Trophoblast cell (in vitro differentiated cells and primary cell): ENCODE measurements at regions not wholly inside any gene's neighbourhood (a gene's known extent, or its start where the extent isn't known, plus 50 kb on each side); places are given as distances from the start of the nearest gene placed in this dataset.

Experiments
- DNase-seq, 2 donors: peaks; one replicate each; pipeline ENCODE4 v3.0.0-alpha.2; 2016
- H2AFZ ChIP-seq: 2 replicates; pipeline ENCODE4 v1.6.1; 2013; ENCODE audit warnings: low read length, moderate library complexity, mild to moderate bottlenecking; ENCODE audit not compliant: insufficient read depth, poor library complexity
- H2AK5ac ChIP-seq: 2 replicates; pipeline ENCODE4 v1.6.1; 2013; ENCODE audit warnings: mild to moderate bottlenecking, low read length
- H2BK120ac ChIP-seq: 2 replicates; pipeline ENCODE4 v1.6.1; 2013; ENCODE audit warnings: low read length, mild to moderate bottlenecking, moderate library complexity; ENCODE audit not compliant: insufficient read depth, poor library complexity
- H2BK12ac ChIP-seq: 2 replicates; pipeline ENCODE4 v1.6.1; 2013; ENCODE audit warnings: mild to moderate bottlenecking, low read length, moderate library complexity
- H2BK5ac ChIP-seq: 2 replicates; pipeline ENCODE4 v1.6.1; 2013; ENCODE audit warnings: low read length, low read depth, moderate library complexity, mild to moderate bottlenecking; ENCODE audit not compliant: poor library complexity
- H3K14ac ChIP-seq: 2 replicates; pipeline ENCODE4 v1.6.1; 2013; ENCODE audit warnings: mild to moderate bottlenecking, low read length
- H3K18ac ChIP-seq: 2 replicates; pipeline ENCODE4 v1.6.1; 2013; ENCODE audit warnings: mild to moderate bottlenecking, low read length
- H3K23ac ChIP-seq: 2 replicates; pipeline ENCODE4 v1.6.1; 2013; ENCODE audit warnings: low read length
- H3K27ac ChIP-seq: 2 replicates; pipeline ENCODE4 v1.5.1; 2013; ENCODE audit warnings: low read depth, mild to moderate bottlenecking, inconsistent platforms, low read length, moderate library complexity
- H3K27me3 ChIP-seq: 2 replicates; pipeline ENCODE4 v1.6.1; 2013; ENCODE audit warnings: inconsistent platforms, mild to moderate bottlenecking, low read length, moderate library complexity; ENCODE audit not compliant: insufficient read depth
- H3K36me3 ChIP-seq, 2 experiments: 1 replicate in 1 of 2; 2 replicates in 1 of 2; pipeline ENCODE4 v1.6.1; 2013; ENCODE audit warnings: low read length in 2 of 2, mild to moderate bottlenecking in 2 of 2, moderate library complexity in 1 of 2; ENCODE audit not compliant: insufficient read depth in 2 of 2, control insufficient read depth in 1 of 2
- H3K4ac ChIP-seq: 2 replicates; pipeline ENCODE4 v1.6.1; 2013; ENCODE audit warnings: low read depth, mild to moderate bottlenecking, low read length, moderate library complexity
- H3K4me1 ChIP-seq, 2 experiments: 1 replicate in 1 of 2; 2 replicates in 1 of 2; pipeline ENCODE4 v1.6.1; 2013; ENCODE audit warnings: low read length in 2 of 2, mild to moderate bottlenecking in 2 of 2, moderate library complexity in 1 of 2; ENCODE audit not compliant: insufficient read depth in 2 of 2, control insufficient read depth in 1 of 2
- H3K4me2 ChIP-seq: 2 replicates; pipeline ENCODE4 v1.6.1; 2013; ENCODE audit warnings: inconsistent platforms, mild to moderate bottlenecking, low read length, moderate library complexity
- H3K4me3 ChIP-seq: 2 replicates; pipeline ENCODE4 v1.5.1; 2013; ENCODE audit warnings: mild to moderate bottlenecking, low read depth, low read length, inconsistent platforms
- H3K79me1 ChIP-seq: one replicate; pipeline ENCODE4 v1.6.1; 2013; ENCODE audit warnings: low read length
- H3K79me2 ChIP-seq: 2 replicates; pipeline ENCODE4 v1.6.1; 2013; ENCODE audit warnings: low read length, mild to moderate bottlenecking; ENCODE audit not compliant: control insufficient read depth, insufficient read depth, poor library complexity
- H3K9ac ChIP-seq: 2 replicates; pipeline ENCODE4 v1.6.1; 2013; ENCODE audit warnings: mild to moderate bottlenecking, low read length
- H3K9me3 ChIP-seq: 2 replicates; pipeline ENCODE4 v1.6.1; 2013; ENCODE audit warnings: low read depth, mild to moderate bottlenecking, control low read depth, inconsistent platforms, low read length; ENCODE audit not compliant: insufficient read depth
- H4K12ac ChIP-seq: 2 replicates; pipeline ENCODE4 v1.6.1; 2013; ENCODE audit warnings: low read depth, mild to moderate bottlenecking, low read length, moderate library complexity
- H4K8ac ChIP-seq: 2 replicates; pipeline ENCODE4 v1.6.1; 2013; ENCODE audit warnings: low read depth, mild to moderate bottlenecking, low read length, moderate library complexity
- H4K91ac ChIP-seq: one replicate; pipeline ENCODE4 v1.6.1; 2013; ENCODE audit warnings: low read depth, mild to moderate bottlenecking, low read length, moderate library complexity
- WGBS: extraction: QIAGEN DNeasy Blood & Tissue Kit; methylation state at CpG from one replicate; pipeline ENCODE4 v1.1.7; 2013; ENCODE audit warnings: missing lambda C conversion rate; ENCODE audit not compliant: insufficient read length, insufficient coverage; ENCODE audit errors: extremely low coverage; 5-methylcytosine and 5-hydroxymethylcytosine counted together

- H4K8ac ChIP-seq: no peak overlapping the region
- H3K79me2 ChIP-seq: no peaks in the 10 kb centered on the region
- no peak overlapping the region for H3K14ac ChIP-seq
- H3K18ac ChIP-seq: no peak overlapping the region
- H4K12ac ChIP-seq: no peak overlapping the region
- no peaks in the 10 kb centered on the region for H3K9me3 ChIP-seq
- no peaks in the 10 kb centered on the region for H3K27me3 ChIP-seq
- DNase-seq: no peak
- no peaks in the 10 kb centered on the region for H3K4me1 ChIP-seq
- no peaks in the 10 kb centered on the region for H3K36me3 ChIP-seq
- no peak overlapping the region for H2AK5ac ChIP-seq
- no CpG with 5 or more reads among the region's 5 CpGs for WGBS
- H2BK120ac ChIP-seq: no peak overlapping the region
- no peak overlapping the region for H3K27ac ChIP-seq
- no peak overlapping the region for H3K23ac ChIP-seq
- no peak overlapping the region for H3K4ac ChIP-seq
- no peak overlapping the region for H2BK5ac ChIP-seq
- H3K4me3 ChIP-seq: no peak overlapping the region
- no peaks in the 10 kb centered on the region for H3K79me1 ChIP-seq
- no peak overlapping the region for H4K91ac ChIP-seq
- no peak overlapping the region for H2AFZ ChIP-seq
- H3K4me2 ChIP-seq: no peak overlapping the region
- H2BK12ac ChIP-seq: no peak overlapping the region
- no peak overlapping the region for H3K9ac ChIP-seq
Measured at GRCh38 chr2:196448407-196449079, 191.0 kb upstream of the CCDC150 start.

- H3K79me2 ChIP-seq: no peaks in the 10 kb centered on the region
- H2AK5ac ChIP-seq: no peak overlapping the region
- H2BK5ac ChIP-seq: no peak overlapping the region
- H4K12ac ChIP-seq: no peak overlapping the region
- no peaks in the 10 kb centered on the region for H3K4me1 ChIP-seq
- DNase-seq: no peak
- H4K8ac ChIP-seq: no peak overlapping the region
- no peak overlapping the region for H3K23ac ChIP-seq
- no peak overlapping the region for H3K4ac ChIP-seq
- no peak overlapping the region for H3K27ac ChIP-seq
- H3K18ac ChIP-seq: no peak overlapping the region
- H3K79me1 ChIP-seq: no peaks in the 10 kb centered on the region
- H3K27me3 ChIP-seq: no peaks in the 10 kb centered on the region
- H4K91ac ChIP-seq: no peak overlapping the region
- H3K36me3 ChIP-seq: no peaks in the 10 kb centered on the region
- no peak overlapping the region for H2AFZ ChIP-seq
- no peak overlapping the region for H2BK120ac ChIP-seq
- no peak overlapping the region for H2BK12ac ChIP-seq
- no CpG with 5 or more reads among the region's 1 CpG for WGBS
- H3K9me3 ChIP-seq: no peaks in the 10 kb centered on the region
- no peak overlapping the region for H3K9ac ChIP-seq
- no peak overlapping the region for H3K14ac ChIP-seq
- H3K4me3 ChIP-seq: no peak overlapping the region
- H3K4me2 ChIP-seq: no peak overlapping the region
Measured at GRCh38 chr2:196449083-196449482, 190.4 kb upstream of the CCDC150 start.

GRCh38 chr2:196452758-196453157 is 186.8 kb upstream of the CCDC150 start:
- no peak overlapping the region for H2AK5ac ChIP-seq
- H3K4ac ChIP-seq: no peak overlapping the region
- H2BK12ac ChIP-seq: no peak overlapping the region
- H3K4me2 ChIP-seq: no peak overlapping the region
- H2AFZ ChIP-seq: no peak overlapping the region
- no peak overlapping the region for H2BK5ac ChIP-seq
- H3K9ac ChIP-seq: no peak overlapping the region
- H4K12ac ChIP-seq: no peak overlapping the region
- no peak overlapping the region for H3K23ac ChIP-seq
- H3K18ac ChIP-seq: no peak overlapping the region
- no peak overlapping the region for H4K91ac ChIP-seq
- H3K14ac ChIP-seq: no peak overlapping the region
- H3K9me3 ChIP-seq: no peaks in the 10 kb centered on the region
- no peak for DNase-seq
- no peaks in the 10 kb centered on the region for H3K79me2 ChIP-seq
- no peak overlapping the region for H3K4me3 ChIP-seq
- no peak overlapping the region for H2BK120ac ChIP-seq
- H3K27ac ChIP-seq: no peak overlapping the region
- no peaks in the 10 kb centered on the region for H3K36me3 ChIP-seq
- H3K4me1 ChIP-seq: no peaks in the 10 kb centered on the region
- no peaks in the 10 kb centered on the region for H3K27me3 ChIP-seq
- H4K8ac ChIP-seq: no peak overlapping the region
- no peaks in the 10 kb centered on the region for H3K79me1 ChIP-seq

GRCh38 chr2:196453613-196454047 is 185.9 kb upstream of the CCDC150 start:
- Histone ChIP-seq H3K9me3 (no peaks in the 10 kb centered on the region), H3K14ac (no peak overlapping the region), H3K79me1 (no peaks in the 10 kb centered on the region), H3K18ac (no peak overlapping the region), H2BK5ac (no peak overlapping the region), H2BK12ac (no peak overlapping the region), H3K23ac (no peak overlapping the region), H2AK5ac (no peak overlapping the region), H3K4ac (no peak overlapping the region), H3K4me1 (no peaks in the 10 kb centered on the region), H3K9ac (no peak overlapping the region), H3K79me2 (no peaks in the 10 kb centered on the region), H2BK120ac (no peak overlapping the region), H3K27me3 (no peaks in the 10 kb centered on the region), H4K12ac (no peak overlapping the region), H2AFZ (no peak overlapping the region), H4K8ac (no peak overlapping the region), H4K91ac (no peak overlapping the region), H3K27ac (no peak overlapping the region), H3K36me3 (no peaks in the 10 kb centered on the region), H3K4me3 (no peak overlapping the region), H3K4me2 (no peak overlapping the region)
- DNase-seq: peak; percentile 19 to 49
- WGBS: no CpG with 5 or more reads among the region's 4 CpGs
